ENCODE measurements at regions not wholly inside any gene's neighbourhood (a gene's known extent, or its start where the extent isn't known, plus 50 kb on each side); places are given as distances from the start of the nearest gene placed in this dataset.

GRCh38 chr6:95208621-95209020 lies 368.7 kb upstream of the MANEA start:
- no peak for TF ChIP-seq POLR2AphosphoS5 (IDR thresholded peaks at IDR 0.05; ENCODE audit: low read depth, low read length)
- TF ChIP-seq JUND (IDR thresholded peaks at IDR 0.05) = no peak
- no peak for TF ChIP-seq SP1 (IDR thresholded peaks at IDR 0.05; ENCODE audit: low read depth)
